Erythroblast (primary cell): ENCODE measurements at regions not wholly inside any gene's neighbourhood (a gene's known extent, or its start where the extent isn't known, plus 50 kb on each side); places are given as distances from the start of the nearest gene placed in this dataset.

Experiments
- DNase-seq, 2 experiments: peaks; one replicate each; lab custom pipeline; 2025; lab: John Stamatoyannopoulos, UW
- GATA1 ChIP-seq: IDR thresholded peaks from 2 replicates; pipeline ENCODE4 v1.6.1; 2011; ENCODE audit warnings: low read depth, mild to moderate bottlenecking, control low read depth, low read length, moderate library complexity
- POLR2A ChIP-seq: IDR thresholded peaks from 2 replicates; pipeline ENCODE4 v1.6.1; 2011; ENCODE audit warnings: mild to moderate bottlenecking, low read length

DNA sequence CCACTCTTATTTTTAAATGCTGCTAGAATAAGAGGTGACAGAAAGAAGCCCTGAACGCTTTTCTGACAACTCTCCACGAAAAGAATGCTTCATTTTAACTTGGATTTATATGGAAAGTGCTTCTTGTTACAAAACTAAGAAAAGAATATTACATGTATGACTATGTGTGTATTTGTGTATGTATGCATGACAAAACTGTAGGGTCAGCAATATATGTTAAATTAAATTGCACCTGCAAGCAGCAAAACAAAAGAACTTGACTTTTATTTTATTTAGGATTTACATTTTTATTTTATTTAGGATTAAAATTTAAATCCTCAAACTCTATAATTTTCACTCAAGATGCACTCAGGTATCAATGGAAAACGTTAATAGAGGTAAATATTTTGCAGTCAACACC is 187.1 kb downstream of the NR4A2 start:
- DNase-seq: no peak

DNA sequence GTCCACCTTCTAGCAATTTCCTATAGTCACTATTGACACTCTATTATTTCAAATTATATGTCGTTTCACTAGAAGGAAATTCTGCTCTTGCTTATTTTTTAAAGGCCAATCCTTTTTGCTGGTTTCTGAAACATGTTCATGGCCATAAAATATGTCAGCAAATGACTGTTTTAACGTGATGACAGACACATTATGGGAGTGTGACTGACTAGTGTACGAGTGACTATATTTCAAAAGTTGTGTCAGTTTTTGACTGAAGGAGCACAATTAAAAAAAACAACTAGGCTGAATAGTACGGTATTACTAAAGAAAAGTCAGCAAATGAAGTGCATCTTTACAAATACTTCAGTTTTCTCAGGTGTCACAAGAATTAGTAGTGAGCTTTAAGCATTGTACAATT is 196.0 kb downstream of the NR4A2 start:
- TF ChIP-seq GATA1: no peak
- no peak for TF ChIP-seq POLR2A
- DNase-seq: no peak

More for the DNA sequence above, 187.1 kb downstream of the NR4A2 start:
- TF ChIP-seq POLR2A (no peak), GATA1 (no peak)

DNA sequence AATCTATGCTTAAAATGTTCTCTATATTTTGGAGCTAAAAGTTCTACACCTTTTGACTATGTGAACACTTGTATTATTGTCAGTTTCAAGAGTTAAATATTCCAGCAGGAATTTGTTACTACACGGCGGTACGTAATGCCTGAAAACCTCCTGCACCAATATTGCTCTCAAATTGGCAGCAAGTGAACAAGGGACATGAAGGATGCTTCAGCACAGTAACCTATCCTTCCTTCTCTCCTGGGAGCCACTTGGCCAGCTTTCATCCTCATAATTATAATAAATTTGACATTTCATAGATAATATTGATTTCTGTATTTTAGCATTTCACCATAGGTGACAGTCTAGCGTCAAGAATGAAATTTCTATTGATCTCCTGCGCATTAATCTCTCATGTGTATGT is 197.6 kb downstream of the NR4A2 start:
- TF ChIP-seq GATA1: no peak
- TF ChIP-seq POLR2A: no peak
- no peak for DNase-seq

DNA sequence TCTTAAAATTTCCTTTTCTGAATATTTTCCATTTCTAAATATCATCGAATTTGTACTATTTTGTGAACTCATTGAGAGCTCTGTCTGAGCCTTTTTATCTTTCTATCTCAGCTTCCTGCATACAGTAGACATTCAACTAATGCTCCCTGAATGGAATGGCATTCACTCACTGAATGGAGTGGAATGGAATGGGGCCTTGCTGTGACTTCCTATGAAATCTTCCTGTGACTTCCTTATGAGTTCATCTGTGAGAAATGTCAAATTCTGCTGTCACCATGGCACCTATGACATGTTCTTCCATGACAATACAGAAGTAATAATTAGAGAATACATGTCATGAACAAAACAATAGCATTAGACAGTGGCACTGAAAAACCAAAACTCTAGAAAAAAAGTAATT is 199.6 kb downstream of the NR4A2 start:
- TF ChIP-seq POLR2A: no peak
- no peak for TF ChIP-seq GATA1
- no peak for DNase-seq

DNA sequence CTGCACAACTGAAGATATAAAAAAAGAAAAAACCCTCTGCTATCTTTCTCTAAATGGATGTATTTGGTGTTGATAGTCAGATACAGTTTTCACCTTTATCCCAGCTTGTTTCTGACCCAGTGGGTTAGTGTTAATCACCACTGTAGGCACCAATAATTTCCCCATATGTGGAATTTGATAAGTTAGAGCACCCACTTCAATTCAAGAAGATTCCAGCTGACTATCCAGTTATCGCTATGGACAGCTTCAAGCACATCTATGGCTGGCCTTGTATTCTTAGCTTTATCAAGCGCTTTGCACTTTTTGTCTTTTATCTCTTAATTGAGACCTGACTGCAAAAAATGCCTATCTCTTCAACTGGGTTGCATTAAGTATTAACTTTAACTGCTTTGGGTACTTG is 200.4 kb downstream of the NR4A2 start:
- TF ChIP-seq GATA1 (no peak), POLR2A (no peak)

DNA sequence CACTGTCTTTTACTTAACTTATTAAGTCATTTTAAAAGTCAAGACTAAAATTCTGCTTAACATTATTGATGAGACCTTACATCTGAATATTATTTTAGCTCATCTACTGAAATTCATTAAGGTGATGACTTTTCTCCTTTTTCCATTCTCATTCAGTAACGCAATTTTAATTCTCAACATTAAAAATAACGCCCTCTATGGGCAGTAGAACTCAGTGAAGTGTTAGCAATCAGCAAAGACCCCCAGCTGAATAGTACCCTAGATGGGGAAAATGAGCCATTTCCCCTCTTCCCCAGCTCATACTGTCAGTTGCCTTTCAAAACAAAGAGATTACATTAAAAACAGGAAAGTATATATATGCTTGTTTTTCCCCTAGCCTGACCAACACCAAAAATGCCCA is 203.3 kb downstream of the NR4A2 start:
- TF ChIP-seq GATA1 (no peak), POLR2A (no peak)
- DNase-seq: no peak

More for the DNA sequence above, 200.4 kb downstream of the NR4A2 start:
- DNase-seq: no peak

DNA sequence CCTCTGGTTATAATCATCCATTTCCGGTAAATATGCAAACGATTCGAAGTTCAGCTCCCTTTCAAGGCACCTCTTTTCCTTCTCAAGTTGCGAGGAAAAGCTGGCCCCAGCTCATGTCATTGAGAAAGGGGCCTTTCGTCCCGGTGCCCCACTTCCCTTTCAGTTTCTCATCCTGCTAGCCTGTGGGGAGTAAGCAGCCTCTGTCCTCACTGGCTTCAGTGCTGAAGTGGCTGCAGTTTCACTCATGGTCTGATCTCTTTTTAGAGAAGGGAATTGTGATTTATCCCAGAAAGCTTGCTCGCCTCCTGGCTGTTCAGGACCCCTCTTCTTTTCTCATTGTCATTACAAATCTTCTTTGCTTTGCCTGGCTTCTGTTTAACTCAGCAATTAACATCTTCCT is 207.5 kb downstream of the NR4A2 start:
- TF ChIP-seq POLR2A: no peak
- DNase-seq: no peak

DNA sequence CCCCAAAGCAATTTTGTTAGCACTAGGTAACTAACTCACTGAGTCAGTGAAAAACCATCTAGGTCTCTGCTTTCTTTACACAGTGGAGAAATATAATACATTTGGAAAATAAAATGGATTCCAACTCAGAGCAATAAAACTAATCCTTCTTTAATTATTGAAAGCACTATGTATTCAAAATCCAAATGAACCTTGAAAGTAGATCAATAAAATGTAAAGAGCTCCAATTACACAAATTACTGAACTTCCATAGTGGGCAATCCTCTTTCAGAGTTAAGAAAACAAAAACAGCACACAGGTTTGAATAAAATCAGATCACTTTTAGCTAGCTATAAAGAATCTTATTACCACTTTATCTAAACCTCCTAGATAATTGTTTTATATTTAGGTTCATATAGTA is 208.1 kb downstream of the NR4A2 start:
- no peak for DNase-seq
- no peak for TF ChIP-seq POLR2A
- TF ChIP-seq GATA1: no peak

DNA sequence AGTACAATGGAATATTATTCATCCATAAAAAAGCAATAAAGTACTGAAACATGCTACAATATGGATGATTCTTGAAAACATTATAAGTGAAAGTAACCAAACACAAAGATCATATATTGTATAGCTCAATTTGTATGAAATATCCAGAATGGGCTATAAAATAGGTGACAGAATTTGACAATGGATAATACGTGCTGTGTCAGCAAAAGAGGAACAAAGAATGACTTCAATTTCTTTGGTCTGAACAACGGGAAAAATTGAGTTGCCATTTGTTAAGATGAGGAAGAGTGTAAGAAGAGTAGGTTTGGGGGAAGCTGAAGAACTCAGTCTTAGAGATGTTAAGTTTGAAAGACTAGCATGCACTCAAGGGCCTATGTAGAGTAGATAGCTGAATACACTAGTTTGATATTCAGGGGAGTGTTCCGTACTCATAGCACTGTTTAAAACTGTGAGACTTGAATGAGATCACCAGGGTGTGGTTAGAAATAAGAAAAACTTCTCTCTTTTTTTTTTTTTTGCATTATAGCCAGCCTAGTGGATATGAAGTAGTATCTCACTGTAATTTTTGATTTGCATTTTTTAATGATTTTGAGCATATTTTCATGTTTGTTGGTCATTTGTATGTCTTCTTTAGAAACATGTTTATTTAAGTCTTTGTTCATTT is 213.6 kb downstream of the NR4A2 start:
- no peak for DNase-seq
- TF ChIP-seq POLR2A: no peak
- no peak for TF ChIP-seq GATA1

DNA sequence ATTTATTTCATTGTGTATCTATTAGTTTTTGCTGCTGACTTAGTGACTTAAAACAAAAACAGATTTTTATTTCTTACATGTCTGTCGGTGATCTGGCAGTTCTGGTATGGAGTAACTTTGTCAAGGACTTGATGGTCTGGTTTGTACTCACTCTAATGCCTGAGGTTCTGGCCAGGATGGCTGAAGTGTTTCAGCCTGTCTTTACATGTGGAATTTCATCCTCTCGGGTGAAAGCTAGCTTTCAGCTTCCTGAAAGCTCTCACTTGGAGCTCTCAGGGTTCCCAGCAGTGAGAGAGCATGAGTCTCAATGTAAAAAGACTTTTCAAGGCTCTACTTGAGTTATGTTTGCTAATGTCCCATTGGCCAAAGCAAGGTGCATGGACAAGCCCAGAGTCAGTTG is 216.4 kb downstream of the NR4A2 start:
- DNase-seq: no peak
- TF ChIP-seq POLR2A: no peak
- no peak for TF ChIP-seq GATA1

DNA sequence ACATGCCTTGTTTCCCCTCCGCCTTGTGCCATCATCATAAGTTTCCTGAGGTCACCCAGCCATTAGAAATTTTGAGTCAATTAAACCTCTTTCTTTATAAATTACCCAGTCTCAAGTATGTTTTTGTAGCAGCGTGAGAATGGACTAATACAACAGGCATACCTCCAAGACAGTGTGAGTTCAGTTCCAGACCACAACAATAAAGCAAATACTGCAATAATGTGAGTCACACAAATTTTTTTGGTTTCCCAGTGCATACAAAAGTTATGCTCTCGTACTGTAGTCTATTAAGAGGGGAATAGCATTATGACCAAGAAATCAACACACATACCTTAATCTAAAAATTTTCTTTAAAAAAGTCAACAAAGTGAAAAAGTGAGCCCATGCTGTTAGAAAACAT is 217.2 kb downstream of the NR4A2 start:
- TF ChIP-seq POLR2A: no peak
- TF ChIP-seq GATA1: no peak
- DNase-seq: no peak

DNA sequence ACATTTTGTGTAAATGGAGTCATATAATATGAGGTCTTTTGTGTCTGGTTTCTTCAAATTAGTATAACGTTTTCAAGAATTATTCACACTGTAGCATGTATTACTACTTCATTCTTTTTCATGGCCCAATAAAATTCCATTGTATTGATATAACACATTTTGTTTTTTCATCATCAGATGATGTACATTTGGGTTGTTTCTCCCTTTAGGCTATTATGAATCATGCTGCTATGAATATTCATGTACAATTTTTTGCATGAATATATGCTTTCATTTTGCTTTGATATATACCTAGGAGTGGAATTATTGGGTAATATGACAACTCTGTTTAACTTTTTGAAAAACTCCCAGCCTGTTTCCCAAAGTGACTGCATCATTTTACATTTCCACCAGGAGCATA is 220.2 kb downstream of the NR4A2 start:
- no peak for DNase-seq

DNA sequence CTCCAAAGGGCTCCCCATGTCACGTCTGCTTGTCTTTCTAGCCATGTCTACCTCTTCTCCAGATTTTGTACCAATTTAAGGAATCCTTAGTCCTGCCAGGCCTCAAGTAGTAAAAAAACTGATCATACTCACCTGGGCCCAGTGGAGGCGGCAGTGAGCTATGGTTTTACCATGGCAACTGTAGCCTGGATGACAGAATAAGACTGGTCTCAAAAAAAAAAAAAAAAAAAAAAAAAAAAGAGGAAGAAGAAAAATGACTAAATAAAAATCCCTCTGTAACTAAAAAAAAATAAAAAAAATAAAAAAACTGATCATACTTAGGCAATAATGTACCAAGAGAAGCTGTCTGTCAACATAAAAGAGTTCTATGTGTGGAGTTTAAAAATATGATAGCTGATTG is 221.6 kb downstream of the NR4A2 start:
- DNase-seq: peak; percentile 13 to 32

More for the DNA sequence above, 220.2 kb downstream of the NR4A2 start:
- no peak for TF ChIP-seq GATA1
- no peak for TF ChIP-seq POLR2A

DNA sequence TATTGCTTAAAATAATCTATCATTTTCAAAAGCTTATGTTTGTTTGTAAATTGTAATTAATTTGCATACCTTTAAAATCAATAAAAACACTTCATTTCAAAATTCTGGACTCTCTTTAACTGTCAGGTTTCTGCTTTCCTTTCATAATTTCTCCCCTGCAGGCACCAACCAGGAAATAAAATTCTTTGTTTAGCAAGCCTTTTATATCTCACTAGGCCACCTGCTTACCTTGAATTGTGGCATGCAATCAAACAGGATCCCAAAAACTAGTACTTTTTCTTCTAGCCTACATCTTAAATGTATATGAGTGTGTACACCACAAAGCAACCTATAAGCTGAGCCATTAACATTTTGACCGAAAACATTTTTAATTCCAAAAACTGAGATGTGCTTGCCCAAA is 233.1 kb downstream of the NR4A2 start:
- no peak for DNase-seq

More for the DNA sequence above, 221.6 kb downstream of the NR4A2 start:
- TF ChIP-seq POLR2A (no peak), GATA1 (no peak)

DNA sequence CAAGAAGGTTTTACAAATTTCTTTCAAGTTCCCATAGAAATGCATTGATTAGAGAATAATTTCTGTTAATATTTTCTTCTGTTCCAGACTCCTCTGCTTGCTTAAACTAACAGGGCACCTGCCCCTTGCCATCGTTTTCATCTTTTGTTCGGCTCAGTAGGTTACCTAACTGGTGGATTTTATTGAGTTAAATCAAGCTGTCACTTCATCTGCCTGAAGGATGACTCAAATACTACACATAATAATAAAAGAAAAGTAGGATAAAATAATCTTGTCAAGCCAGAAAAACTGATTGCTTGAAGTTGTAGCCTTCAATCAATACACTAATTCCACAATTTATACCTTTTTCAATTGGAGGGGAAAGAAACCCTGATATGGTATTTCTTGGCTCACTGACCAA is 234.0 kb downstream of the NR4A2 start:
- DNase-seq: no peak
- TF ChIP-seq GATA1 (no peak), POLR2A (no peak)

More for the DNA sequence above, 233.1 kb downstream of the NR4A2 start:
- TF ChIP-seq GATA1 (no peak), POLR2A (no peak)
